OCI-LY3 (cell line): ENCODE measurements at regions not wholly inside any gene's neighbourhood (a gene's known extent, or its start where the extent isn't known, plus 50 kb on each side); places are given as distances from the start of the nearest gene placed in this dataset.

Source experiments
- H2AFZ ChIP-seq: fragments of 200-600, 300-600 bp; shearing (Covaris generic); 2 replicates; pipeline ENCODE4 v1.6.0; 2014; ENCODE audit warnings: antibody characterized with exemption, low read depth, low read length
- H3K27ac ChIP-seq: fragments of 200-600, 300-600 bp; sonication (generic); 2 replicates; pipeline ENCODE4 v1.5.1; 2014; ENCODE audit warnings: mild to moderate bottlenecking, low read length, moderate library complexity, mixed read lengths
- H3K27me3 ChIP-seq: fragments of 200-600, 300-600 bp; sonication (generic); 2 replicates; pipeline ENCODE4 v1.6.1; 2014; ENCODE audit warnings: low read depth, low read length, mixed read lengths
- H3K36me3 ChIP-seq: fragments of 200-600, 300-600 bp; sonication (generic); replicated peaks from 2 replicates; pipeline ENCODE3; 2014; ENCODE audit warnings: low read depth, low read length, mixed read lengths
- H3K4me1 ChIP-seq: fragments of 300-600, 200-600 bp; sonication (generic); 2 replicates; pipeline ENCODE4 v1.6.1; 2014; ENCODE audit warnings: low read length, mixed read lengths
- H3K4me2 ChIP-seq: fragments of 200-600, 300-600 bp; sonication (generic); 2 replicates; pipeline ENCODE4 v1.6.1; 2014; ENCODE audit warnings: low read length, mixed read lengths
- H3K4me3 ChIP-seq: fragments of 300-600, 200-600 bp; sonication (generic); 2 replicates; pipeline ENCODE4 v1.5.1; 2014; ENCODE audit warnings: antibody characterized with exemption, mild to moderate bottlenecking, low read length, moderate library complexity
- H3K79me2 ChIP-seq: fragments of 300-600, 200-600 bp; shearing (Covaris generic); 2 replicates; pipeline ENCODE4 v1.6.1; 2014; ENCODE audit warnings: mild to moderate bottlenecking, low read length, mixed read lengths
- H3K9ac ChIP-seq: fragments of 300-600, 200-600 bp; shearing (Covaris generic); 2 replicates; pipeline ENCODE4 v1.6.0; 2014; ENCODE audit warnings: mild to moderate bottlenecking, low read length, moderate library complexity
- H3K9me3 ChIP-seq: fragments of 200-600, 300-600 bp; shearing (Covaris generic); 2 replicates; pipeline ENCODE4 v1.6.1; 2014; ENCODE audit warnings: low read length, mixed read lengths; ENCODE audit not compliant: insufficient read depth
- H4K20me1 ChIP-seq: fragments of 200-600, 300-600 bp; sonication (generic); 2 replicates; pipeline ENCODE4 v1.6.1; 2016; ENCODE audit warnings: low read length, mixed read lengths; ENCODE audit not compliant: insufficient read depth
- EZH2phosphoT487 ChIP-seq: fragments of 200-600 bp; shearing (Covaris generic); IDR thresholded peaks from 2 replicates; pipeline ENCODE4 v1.6.1; 2018; ENCODE audit warnings: antibody characterized with exemption, mixed run types, low read depth
- TF ChIP-seq, protein P1 (sequence below): fragments of 200-600, 300-600 bp; sonication (generic); IDR thresholded peaks from 2 replicates; pipeline ENCODE4 v1.5.1; 2014; ENCODE audit warnings: antibody characterized with exemption, low read length, low read depth

DNA sequence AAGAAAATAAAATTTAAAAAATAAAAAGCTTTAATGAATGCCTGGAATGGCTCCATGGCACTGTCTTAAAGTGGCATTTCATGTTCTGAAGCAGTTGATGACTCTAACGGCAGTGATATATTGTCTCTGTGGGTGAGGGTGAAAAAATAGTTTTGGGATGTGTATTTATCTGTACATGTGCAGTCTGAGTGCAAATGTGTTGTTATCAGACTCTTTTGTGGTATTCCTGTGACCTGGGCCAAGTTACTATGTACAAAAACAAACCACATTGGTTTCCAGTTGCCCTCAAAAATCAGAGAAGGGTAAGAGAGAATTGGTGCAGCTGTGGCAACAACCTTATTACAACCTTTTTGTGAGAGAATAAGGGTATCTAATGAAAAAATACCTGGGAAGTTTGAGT is 81.7 kb upstream of the CCDC91 start:
- H3K4me2 ChIP-seq = no peak overlapping the region
- H3K79me2 ChIP-seq = no peaks in the 10 kb centered on the region
- H3K4me1 ChIP-seq = no peaks in the 10 kb centered on the region
- no peaks in the 10 kb centered on the region for H3K27me3 ChIP-seq
- H3K36me3 ChIP-seq = no peaks in the 10 kb centered on the region
- H3K4me3 ChIP-seq = no peak overlapping the region
- no peak for TF ChIP-seq EZH2phosphoT487
- TF ChIP-seq, protein P1, sequence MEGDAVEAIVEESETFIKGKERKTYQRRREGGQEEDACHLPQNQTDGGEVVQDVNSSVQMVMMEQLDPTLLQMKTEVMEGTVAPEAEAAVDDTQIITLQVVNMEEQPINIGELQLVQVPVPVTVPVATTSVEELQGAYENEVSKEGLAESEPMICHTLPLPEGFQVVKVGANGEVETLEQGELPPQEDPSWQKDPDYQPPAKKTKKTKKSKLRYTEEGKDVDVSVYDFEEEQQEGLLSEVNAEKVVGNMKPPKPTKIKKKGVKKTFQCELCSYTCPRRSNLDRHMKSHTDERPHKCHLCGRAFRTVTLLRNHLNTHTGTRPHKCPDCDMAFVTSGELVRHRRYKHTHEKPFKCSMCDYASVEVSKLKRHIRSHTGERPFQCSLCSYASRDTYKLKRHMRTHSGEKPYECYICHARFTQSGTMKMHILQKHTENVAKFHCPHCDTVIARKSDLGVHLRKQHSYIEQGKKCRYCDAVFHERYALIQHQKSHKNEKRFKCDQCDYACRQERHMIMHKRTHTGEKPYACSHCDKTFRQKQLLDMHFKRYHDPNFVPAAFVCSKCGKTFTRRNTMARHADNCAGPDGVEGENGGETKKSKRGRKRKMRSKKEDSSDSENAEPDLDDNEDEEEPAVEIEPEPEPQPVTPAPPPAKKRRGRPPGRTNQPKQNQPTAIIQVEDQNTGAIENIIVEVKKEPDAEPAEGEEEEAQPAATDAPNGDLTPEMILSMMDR = no peak
- H4K20me1 ChIP-seq = no peaks in the 10 kb centered on the region
- no peak overlapping the region for H2AFZ ChIP-seq
- H3K9me3 ChIP-seq = no peaks in the 10 kb centered on the region
- no peak overlapping the region for H3K27ac ChIP-seq
- H3K9ac ChIP-seq = no peak overlapping the region

DNA sequence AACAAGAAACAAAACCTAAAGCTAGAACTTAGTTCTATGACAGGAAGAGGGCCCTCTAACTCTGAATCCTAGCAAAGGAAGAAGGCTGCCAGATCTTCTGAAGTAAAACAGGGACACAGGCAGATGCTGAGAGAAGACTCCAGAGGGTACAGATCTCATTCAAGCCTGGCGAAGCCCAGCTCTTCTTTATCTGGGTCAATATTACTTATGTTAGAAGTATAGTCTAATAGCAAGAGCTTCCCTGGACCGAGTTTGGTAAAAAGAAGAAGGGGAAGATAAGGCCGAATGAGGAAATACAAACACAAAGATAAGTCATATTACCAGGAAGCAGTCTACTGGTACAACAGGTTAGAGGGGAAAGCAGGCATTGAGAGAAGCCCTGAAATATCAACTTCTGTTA is 79.9 kb upstream of the CCDC91 start:
- no peaks in the 10 kb centered on the region for H3K9me3 ChIP-seq
- no peak overlapping the region for H3K4me3 ChIP-seq
- peak overlapping the region; percentile 37; the same call in 1 of the 2 replicates for H2AFZ ChIP-seq
- no peak overlapping the region for H3K9ac ChIP-seq
- H3K4me2 ChIP-seq = no peak overlapping the region
- H3K79me2 ChIP-seq = no peaks in the 10 kb centered on the region
- no peak for TF ChIP-seq EZH2phosphoT487
- TF ChIP-seq, protein P1 = no peak
- H3K36me3 ChIP-seq = no peaks in the 10 kb centered on the region
- H3K4me1 ChIP-seq = no peaks in the 10 kb centered on the region
- H4K20me1 ChIP-seq = no peaks in the 10 kb centered on the region
- no peaks in the 10 kb centered on the region for H3K27me3 ChIP-seq
- H3K27ac ChIP-seq = no peak overlapping the region

DNA sequence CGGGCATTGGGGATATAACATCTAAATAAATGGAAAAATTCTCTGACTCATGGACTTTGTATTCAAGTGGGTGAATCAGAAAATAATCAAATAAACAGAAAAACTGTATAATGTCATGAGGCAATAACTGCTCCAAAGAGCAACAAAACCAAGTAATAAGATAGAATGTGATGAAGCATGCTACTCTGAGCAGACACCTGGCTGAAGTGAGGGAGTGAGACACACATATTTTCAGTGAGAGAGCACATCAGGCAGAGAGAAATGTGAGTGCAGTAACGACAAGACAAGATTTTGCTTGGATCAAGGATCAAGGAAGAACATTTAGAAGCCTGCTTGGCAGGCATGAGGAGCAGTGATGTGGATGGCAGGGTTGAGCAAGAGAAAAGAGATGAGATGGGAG is 75.8 kb upstream of the CCDC91 start:
- Histone ChIP-seq H2AFZ (no peak overlapping the region), H3K79me2 (no peaks in the 10 kb centered on the region), H3K27ac (no peak overlapping the region), H3K9me3 (no peaks in the 10 kb centered on the region), H3K27me3 (no peaks in the 10 kb centered on the region), H3K4me3 (no peak overlapping the region), H3K4me1 (no peaks in the 10 kb centered on the region), H3K9ac (no peak overlapping the region), H4K20me1 (no peaks in the 10 kb centered on the region), H3K36me3 (no peaks in the 10 kb centered on the region), H3K4me2 (no peak overlapping the region)
- no peak for TF ChIP-seq EZH2phosphoT487
- TF ChIP-seq, protein P1 = no peak

DNA sequence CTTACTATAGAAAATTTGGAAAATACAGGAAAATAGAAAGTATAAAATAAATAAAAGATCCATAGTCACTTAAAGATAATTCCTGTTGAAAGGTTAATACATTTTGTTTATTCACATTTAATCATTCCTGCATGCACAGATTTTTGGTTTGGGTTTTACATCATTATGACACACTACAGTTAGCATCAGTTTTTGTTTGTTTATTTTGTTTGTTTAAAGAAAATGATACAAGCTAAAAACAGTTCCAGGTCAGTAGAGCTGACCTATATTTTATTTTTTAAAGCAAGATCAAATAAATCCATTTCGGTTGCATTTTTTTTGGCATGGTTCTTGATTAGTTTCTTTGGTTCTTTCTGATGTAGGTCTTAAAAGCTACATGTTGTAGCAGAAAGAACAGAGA is 68.8 kb upstream of the CCDC91 start:
- no peak overlapping the region for H2AFZ ChIP-seq
- H3K4me3 ChIP-seq = no peak overlapping the region
- no peaks in the 10 kb centered on the region for H3K27me3 ChIP-seq
- no peak overlapping the region for H3K4me2 ChIP-seq
- no peak for TF ChIP-seq EZH2phosphoT487
- TF ChIP-seq, protein P1 = no peak
- no peak overlapping the region for H3K9ac ChIP-seq
- H4K20me1 ChIP-seq = no peaks in the 10 kb centered on the region
- H3K27ac ChIP-seq = no peak overlapping the region
- no peaks in the 10 kb centered on the region for H3K36me3 ChIP-seq
- H3K79me2 ChIP-seq = no peaks in the 10 kb centered on the region
- H3K9me3 ChIP-seq = no peaks in the 10 kb centered on the region
- no peaks in the 10 kb centered on the region for H3K4me1 ChIP-seq
